ENCODE measurements at regions not wholly inside any gene's neighbourhood (a gene's known extent, or its start where the extent isn't known, plus 50 kb on each side); places are given as distances from the start of the nearest gene placed in this dataset.

GRCh38 chr6:164214066-164214465, 799.5 kb downstream of the QKI start:
- no peaks in the 10 kb centered on the region for H3K4me1 ChIP-seq (ENCODE audit: control insufficient read depth, low read length)
- no peak overlapping the region for H3K4me3 ChIP-seq (ENCODE audit: low read length)
- H3K27me3 ChIP-seq (ENCODE audit: control insufficient read depth, low read length), result no peaks in the 10 kb centered on the region
- no peaks in the 10 kb centered on the region for H4K20me1 ChIP-seq (ENCODE audit: control insufficient read depth, insufficient read depth, low read depth, low read length)
- TF ChIP-seq CTCF (IDR thresholded peaks at IDR 0.05; ENCODE audit: low read depth, low read length, poor library complexity, severe bottlenecking), result no peak
- TF ChIP-seq EZH2phosphoT487 (IDR thresholded peaks at IDR 0.05; ENCODE audit: borderline replicate concordance, low read length), result no peak
- no peaks in the 10 kb centered on the region for H3K9me3 ChIP-seq (ENCODE audit: control insufficient read depth, insufficient read depth, low read length)
- H3K9me2 ChIP-seq (replicated peaks; ENCODE audit: control insufficient read depth, low read length), result no peaks in the 10 kb centered on the region
- H3K4me2 ChIP-seq (ENCODE audit: low read length), result no peak overlapping the region
- no peaks in the 10 kb centered on the region for H3K79me2 ChIP-seq (ENCODE audit: control insufficient read depth, low read length)
- H3K36me3 ChIP-seq (ENCODE audit: control insufficient read depth, low read length), result no peaks in the 10 kb centered on the region
- no peaks in the 10 kb centered on the region for H3F3A ChIP-seq (ENCODE audit: control insufficient read depth, insufficient read depth)
- no peak overlapping the region for H3K27ac ChIP-seq (ENCODE audit: low read depth, low read length)

- Histone ChIP-seq H3K4me3 (ENCODE audit: low read length) (no peak overlapping the region), H3K27me3 (ENCODE audit: control insufficient read depth, low read length) (no peaks in the 10 kb centered on the region), H3K9me2 (replicated peaks; ENCODE audit: control insufficient read depth, low read length) (no peaks in the 10 kb centered on the region), H3K79me2 (ENCODE audit: control insufficient read depth, low read length) (no peaks in the 10 kb centered on the region), H4K20me1 (ENCODE audit: control insufficient read depth, insufficient read depth, low read depth, low read length) (no peaks in the 10 kb centered on the region), H3F3A (ENCODE audit: control insufficient read depth, insufficient read depth) (no peaks in the 10 kb centered on the region), H3K27ac (ENCODE audit: low read depth, low read length) (no peak overlapping the region), H3K4me2 (ENCODE audit: low read length) (no peak overlapping the region), H3K9me3 (ENCODE audit: control insufficient read depth, insufficient read depth, low read length) (no peaks in the 10 kb centered on the region), H3K36me3 (ENCODE audit: control insufficient read depth, low read length) (no peaks in the 10 kb centered on the region), H3K4me1 (ENCODE audit: control insufficient read depth, low read length) (no peaks in the 10 kb centered on the region)
- TF ChIP-seq CTCF (IDR thresholded peaks at IDR 0.05; ENCODE audit: low read depth, low read length, poor library complexity, severe bottlenecking) (no peak), EZH2phosphoT487 (IDR thresholded peaks at IDR 0.05; ENCODE audit: borderline replicate concordance, low read length) (no peak)
These were observed 796.7 kb downstream of the QKI start for GRCh38 chr6:164211254-164211653.

- Histone ChIP-seq H3K79me2 (ENCODE audit: control insufficient read depth, low read length) (no peaks in the 10 kb centered on the region), H3K9me2 (replicated peaks; ENCODE audit: control insufficient read depth, low read length) (no peaks in the 10 kb centered on the region), H3K9me3 (ENCODE audit: control insufficient read depth, insufficient read depth, low read length) (no peaks in the 10 kb centered on the region), H3K4me3 (ENCODE audit: low read length) (no peak overlapping the region), H3K27me3 (ENCODE audit: control insufficient read depth, low read length) (no peaks in the 10 kb centered on the region), H3K27ac (ENCODE audit: low read depth, low read length) (no peak overlapping the region), H3K4me2 (ENCODE audit: low read length) (no peak overlapping the region), H4K20me1 (ENCODE audit: control insufficient read depth, insufficient read depth, low read depth, low read length) (no peaks in the 10 kb centered on the region), H3F3A (ENCODE audit: control insufficient read depth, insufficient read depth) (no peaks in the 10 kb centered on the region), H3K4me1 (ENCODE audit: control insufficient read depth, low read length) (no peaks in the 10 kb centered on the region), H3K36me3 (ENCODE audit: control insufficient read depth, low read length) (no peaks in the 10 kb centered on the region)
- no peak for TF ChIP-seq EZH2phosphoT487 (IDR thresholded peaks at IDR 0.05; ENCODE audit: borderline replicate concordance, low read length)
- no peak for TF ChIP-seq CTCF (IDR thresholded peaks at IDR 0.05; ENCODE audit: low read depth, low read length, poor library complexity, severe bottlenecking)
These were observed 796.3 kb downstream of the QKI start for GRCh38 chr6:164210783-164211182.

GRCh38 chr6:164210323-164210722, 795.8 kb downstream of the QKI start:
- Histone ChIP-seq H3K36me3 (ENCODE audit: control insufficient read depth, low read length) (no peaks in the 10 kb centered on the region), H3K9me3 (ENCODE audit: control insufficient read depth, insufficient read depth, low read length) (no peaks in the 10 kb centered on the region), H3K79me2 (ENCODE audit: control insufficient read depth, low read length) (no peaks in the 10 kb centered on the region), H3F3A (ENCODE audit: control insufficient read depth, insufficient read depth) (no peaks in the 10 kb centered on the region), H3K4me2 (ENCODE audit: low read length) (no peak overlapping the region), H3K9me2 (replicated peaks; ENCODE audit: control insufficient read depth, low read length) (no peaks in the 10 kb centered on the region), H3K4me1 (ENCODE audit: control insufficient read depth, low read length) (no peaks in the 10 kb centered on the region), H3K27me3 (ENCODE audit: control insufficient read depth, low read length) (no peaks in the 10 kb centered on the region), H3K27ac (ENCODE audit: low read depth, low read length) (no peak overlapping the region), H3K4me3 (ENCODE audit: low read length) (no peak overlapping the region), H4K20me1 (ENCODE audit: control insufficient read depth, insufficient read depth, low read depth, low read length) (no peaks in the 10 kb centered on the region)
- TF ChIP-seq CTCF (IDR thresholded peaks at IDR 0.05; ENCODE audit: low read depth, low read length, poor library complexity, severe bottlenecking) (no peak), EZH2phosphoT487 (IDR thresholded peaks at IDR 0.05; ENCODE audit: borderline replicate concordance, low read length) (no peak)
